ENCODE measurements at regions not wholly inside any gene's neighbourhood (a gene's known extent, or its start where the extent isn't known, plus 50 kb on each side); places are given as distances from the start of the nearest gene placed in this dataset.

DNA sequence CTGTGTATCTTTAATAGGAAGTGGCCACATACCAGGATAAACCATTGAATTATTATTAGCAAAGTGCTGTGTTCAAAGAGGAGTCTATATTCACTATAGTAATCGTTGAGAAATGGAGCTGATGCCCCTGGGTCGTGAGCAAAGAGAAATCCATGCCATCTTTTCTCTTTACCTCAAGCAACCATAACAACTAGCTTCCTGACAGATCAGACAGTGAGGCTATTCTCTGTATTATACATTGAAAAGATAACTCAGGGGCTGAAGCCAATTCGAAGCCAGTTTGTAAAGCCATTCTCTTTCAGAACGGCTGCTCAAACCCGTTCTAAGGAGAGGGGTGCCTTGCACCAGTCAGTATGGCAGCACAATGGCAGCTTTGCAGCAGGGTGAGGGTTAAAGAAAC, 680.6 kb downstream of the SEMA5A start:
- Histone ChIP-seq H3K27me3 (ENCODE audit: control insufficient read depth in 3 of 3, insufficient read depth in 3 of 3, low read length in 2 of 3) (no peaks in the 10 kb centered on the region), H3K4me1 (ENCODE audit: control insufficient read depth in 5 of 5, insufficient read depth in 5 of 5, low read length in 5 of 5) (no peaks in the 10 kb centered on the region), H3K9me3 (ENCODE audit: control insufficient read depth in 4 of 4, insufficient read depth in 3 of 4, low read length in 3 of 4) (no peaks in the 10 kb centered on the region), H3K4me3 (no peak overlapping the region), H3K9ac (ENCODE audit: insufficient read depth in 1 of 2, low read length in 2 of 2) (no peak overlapping the region), H3K27ac (ENCODE audit: low read depth in 1 of 2, low read length in 1 of 2) (no peak overlapping the region), H3K36me3 (ENCODE audit: control insufficient read depth in 4 of 4, insufficient read depth in 4 of 4, low read length in 4 of 4) (no peaks in the 10 kb centered on the region)
- WGBS, 2 donors = 51 to 61% methylated on average over 5 of the region's 5 CpGs
- ATAC-seq (ENCODE audit: insufficient read depth, low FRiP score) = no peak
- DNase-seq = no peak
- TF ChIP-seq CTCF (IDR thresholded peaks at IDR 0.05; ENCODE audit: control extremely low read depth, extremely low read depth) = no peak

GRCh38 chr5:8865686-8866374, 680.0 kb downstream of the SEMA5A start:
- no peak overlapping the region for H3K27ac ChIP-seq (ENCODE audit: low read depth in 1 of 2, low read length in 1 of 2)
- H3K4me3 ChIP-seq = no peak overlapping the region
- no peaks in the 10 kb centered on the region for H3K9me3 ChIP-seq (ENCODE audit: control insufficient read depth in 4 of 4, insufficient read depth in 3 of 4, low read length in 3 of 4)
- H3K4me1 ChIP-seq (ENCODE audit: control insufficient read depth in 5 of 5, insufficient read depth in 5 of 5, low read length in 5 of 5) = peaks cover 0 to 3% (median 0%) of the 10 kb centered on the region in 5 donors
- TF ChIP-seq CTCF (IDR thresholded peaks at IDR 0.05; ENCODE audit: control extremely low read depth, extremely low read depth) = no peak
- no peak overlapping the region for H3K9ac ChIP-seq (ENCODE audit: insufficient read depth in 1 of 2, low read length in 2 of 2)
- DNase-seq (no peak), ATAC-seq (ENCODE audit: insufficient read depth, low FRiP score) (no peak)
- no peaks in the 10 kb centered on the region for H3K27me3 ChIP-seq (ENCODE audit: control insufficient read depth in 3 of 3, insufficient read depth in 3 of 3, low read length in 2 of 3)
- 75 to 81% methylated on average over 7 of the region's 7 CpGs for WGBS, 2 donors
- no peaks in the 10 kb centered on the region for H3K36me3 ChIP-seq (ENCODE audit: control insufficient read depth in 4 of 4, insufficient read depth in 4 of 4, low read length in 4 of 4)

DNA sequence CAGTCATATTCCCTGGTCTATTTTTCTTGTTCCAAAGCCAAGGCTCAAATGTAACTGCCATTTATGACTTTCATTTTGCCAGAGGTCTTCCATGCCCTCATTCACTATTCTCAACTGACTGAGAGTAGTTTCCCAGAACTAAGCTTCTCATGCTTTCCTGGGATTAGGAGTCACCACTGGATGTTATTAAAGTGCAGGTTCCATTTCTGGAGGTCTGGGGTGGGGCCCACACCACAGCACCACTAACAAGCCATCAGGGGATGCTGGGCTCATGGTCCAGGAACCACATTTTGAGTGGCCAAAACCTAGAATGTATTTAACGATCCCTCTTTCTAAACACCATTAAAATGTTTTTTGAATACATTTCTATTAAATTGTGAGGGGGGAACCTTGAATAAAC, 677.6 kb downstream of the SEMA5A start:
- no peak overlapping the region for H3K4me3 ChIP-seq
- WGBS, 2 donors = 80 to 89% methylated on average over 1 of the region's 1 CpG

More for the DNA sequence above, 677.6 kb downstream of the SEMA5A start:
- Histone ChIP-seq H3K4me1 (ENCODE audit: control insufficient read depth in 5 of 5, insufficient read depth in 5 of 5, low read length in 5 of 5) (peaks cover 0 to 17% (median 0%) of the 10 kb centered on the region in 5 donors), H3K9me3 (ENCODE audit: control insufficient read depth in 4 of 4, insufficient read depth in 3 of 4, low read length in 3 of 4) (no peaks in the 10 kb centered on the region), H3K27me3 (ENCODE audit: control insufficient read depth in 3 of 3, insufficient read depth in 3 of 3, low read length in 2 of 3) (no peaks in the 10 kb centered on the region), H3K9ac (ENCODE audit: insufficient read depth in 1 of 2, low read length in 2 of 2) (no peak overlapping the region), H3K27ac (ENCODE audit: low read depth in 1 of 2, low read length in 1 of 2) (no peak overlapping the region), H3K36me3 (ENCODE audit: control insufficient read depth in 4 of 4, insufficient read depth in 4 of 4, low read length in 4 of 4) (no peaks in the 10 kb centered on the region)
- ATAC-seq (ENCODE audit: insufficient read depth, low FRiP score) = no peak
- no peak for DNase-seq
- TF ChIP-seq CTCF (IDR thresholded peaks at IDR 0.05; ENCODE audit: control extremely low read depth, extremely low read depth) = no peak

All from lung (tissue), 11 donors.